Small intestine (tissue), 7 donors: ENCODE measurements at regions not wholly inside any gene's neighbourhood (a gene's known extent, or its start where the extent isn't known, plus 50 kb on each side); places are given as distances from the start of the nearest gene placed in this dataset.

Experiments used
- DNase-seq, 2 donors: peaks; one replicate each; pipeline versions ENCODE4 v3.0.0 to v3.0.0-alpha.2; 2013
- FAIRE-seq: peaks from 2 replicates; lab custom pipeline; 2012; peaks lifted over from hg19 to GRCh38; lab: Jason Lieb, UNC
- H3K27ac ChIP-seq, 3 donors: one replicate each; pipeline ENCODE4 v1.5.1; 2013; ENCODE audit warnings: low read length in 2 of 3, mild to moderate bottlenecking in 2 of 3, control low read depth in 1 of 3, inconsistent platforms in 1 of 3, low read depth in 1 of 3, moderate library complexity in 1 of 3
- H3K27me3 ChIP-seq, 3 donors: one replicate each; pipeline ENCODE4 v1.6.1; 2013; ENCODE audit warnings: low read length in 3 of 3, inconsistent platforms in 1 of 3; ENCODE audit not compliant: control insufficient read depth in 3 of 3, insufficient read depth in 3 of 3
- H3K36me3 ChIP-seq, 3 donors: one replicate each; pipeline ENCODE4 v1.6.1; 2013; ENCODE audit warnings: low read length in 3 of 3, inconsistent platforms in 1 of 3, low read depth in 1 of 3, mild to moderate bottlenecking in 1 of 3, moderate library complexity in 1 of 3; ENCODE audit not compliant: control insufficient read depth in 3 of 3, insufficient read depth in 2 of 3
- H3K4me1 ChIP-seq, 3 donors: one replicate each; pipeline ENCODE4 v1.6.1; 2013; ENCODE audit warnings: low read length in 2 of 3, inconsistent platforms in 1 of 3, low read depth in 1 of 3, mild to moderate bottlenecking in 1 of 3, moderate library complexity in 1 of 3; ENCODE audit not compliant: control insufficient read depth in 3 of 3, insufficient read depth in 2 of 3
- H3K4me3 ChIP-seq, 3 donors: one replicate each; pipeline ENCODE4 v1.5.1; 2013; ENCODE audit warnings: low read length in 3 of 3, control low read depth in 1 of 3, inconsistent platforms in 1 of 3, low read depth in 1 of 3, mild to moderate bottlenecking in 1 of 3, moderate library complexity in 1 of 3
- H3K9me3 ChIP-seq, 2 donors: one replicate each; pipeline ENCODE4 v1.6.1; 2013; ENCODE audit warnings: low read depth in 1 of 2, low read length in 1 of 2; ENCODE audit not compliant: control insufficient read depth in 2 of 2, insufficient read depth in 1 of 2
- WGBS, 3 donors: extraction: QIAGEN DNeasy Blood & Tissue Kit; methylation state at CpG; one replicate each; pipeline ENCODE4 v1.1.7; 2013; 5-methylcytosine and 5-hydroxymethylcytosine counted together
- donor health status: healthy with polysubstance abuse.
- donor health status: control.
- donor health status: control.
- donor health status: Bipolar disorder and iron deficiency.
- donor health status: healthy.

- H3K27me3 ChIP-seq: no peaks in the 10 kb centered on the region
- H3K9me3 ChIP-seq: no peaks in the 10 kb centered on the region
- H3K27ac ChIP-seq: no peak overlapping the region
- H3K36me3 ChIP-seq: no peaks in the 10 kb centered on the region
- H3K4me1 ChIP-seq: no peaks in the 10 kb centered on the region
- no peak overlapping the region for H3K4me3 ChIP-seq
- 74 to 84% (median 80%) methylated on average over 1 of the region's 1 CpG for WGBS, 3 donors
- DNase-seq (no peak), FAIRE-seq (no peak)
Observed at GRCh38 chr3:95883801-95884200, 930.6 kb upstream of the EPHA6 start.

GRCh38 chr3:95886616-95887015 is 927.8 kb upstream of the EPHA6 start:
- FAIRE-seq (no peak), DNase-seq (no peak)
- H3K9me3 ChIP-seq: no peaks in the 10 kb centered on the region
- no peak overlapping the region for H3K4me3 ChIP-seq
- H3K27me3 ChIP-seq: no peaks in the 10 kb centered on the region
- H3K27ac ChIP-seq: no peak overlapping the region
- 83 to 88% (median 88%) methylated on average over 1 of the region's 1 CpG for WGBS, 3 donors
- no peaks in the 10 kb centered on the region for H3K36me3 ChIP-seq
- H3K4me1 ChIP-seq: no peaks in the 10 kb centered on the region

GRCh38 chr3:95887114-95887513 is 927.3 kb upstream of the EPHA6 start:
- no peaks in the 10 kb centered on the region for H3K36me3 ChIP-seq
- H3K4me3 ChIP-seq: no peak overlapping the region
- WGBS, 3 donors: 63 to 80% (median 74%) methylated on average over 2 of the region's 2 CpGs
- H3K27me3 ChIP-seq: no peaks in the 10 kb centered on the region
- H3K9me3 ChIP-seq: no peaks in the 10 kb centered on the region
- no peaks in the 10 kb centered on the region for H3K4me1 ChIP-seq
- no peak for FAIRE-seq
- no peak overlapping the region for H3K27ac ChIP-seq
- no peak for DNase-seq

GRCh38 chr3:95894820-95895219 is 919.6 kb upstream of the EPHA6 start:
- FAIRE-seq: no peak
- H3K27me3 ChIP-seq: no peaks in the 10 kb centered on the region
- H3K4me1 ChIP-seq: no peaks in the 10 kb centered on the region

GRCh38 chr3:95899494-95899893 is 914.9 kb upstream of the EPHA6 start:
- FAIRE-seq (no peak), DNase-seq (no peak)
- no peaks in the 10 kb centered on the region for H3K9me3 ChIP-seq
- H3K36me3 ChIP-seq: no peaks in the 10 kb centered on the region
- H3K4me1 ChIP-seq: no peaks in the 10 kb centered on the region
- H3K4me3 ChIP-seq: no peak overlapping the region
- H3K27ac ChIP-seq: no peak overlapping the region
- 59 to 64% (median 59%) methylated on average over 2 of the region's 2 CpGs for WGBS, 3 donors
- H3K27me3 ChIP-seq: no peaks in the 10 kb centered on the region

More at GRCh38 chr3:95894820-95895219, 919.6 kb upstream of the EPHA6 start:
- H3K27ac ChIP-seq: no peak overlapping the region
- H3K4me3 ChIP-seq: no peak overlapping the region
- H3K9me3 ChIP-seq: peaks cover 2 to 9% of the 10 kb centered on the region in 2 donors
- 56 to 76% (median 70%) methylated on average over 2 of the region's 2 CpGs for WGBS, 3 donors
- no peaks in the 10 kb centered on the region for H3K36me3 ChIP-seq
- DNase-seq: no peak

GRCh38 chr3:95899911-95900310 is 914.5 kb upstream of the EPHA6 start:
- FAIRE-seq: no peak
- H3K27ac ChIP-seq: peak overlapping the region in 1 of 3 donors; percentile 31
- no peak overlapping the region for H3K4me3 ChIP-seq
- no peaks in the 10 kb centered on the region for H3K9me3 ChIP-seq
- 48 to 72% (median 52%) methylated on average over 2 of the region's 2 CpGs for WGBS, 3 donors
- H3K4me1 ChIP-seq: no peaks in the 10 kb centered on the region
- H3K36me3 ChIP-seq: no peaks in the 10 kb centered on the region
- no peaks in the 10 kb centered on the region for H3K27me3 ChIP-seq
- DNase-seq: no peak

GRCh38 chr3:95901948-95902347 is 912.4 kb upstream of the EPHA6 start:
- FAIRE-seq (no peak), DNase-seq (no peak)
- H3K27ac ChIP-seq: no peak overlapping the region
- H3K4me1 ChIP-seq: no peaks in the 10 kb centered on the region
- no peaks in the 10 kb centered on the region for H3K36me3 ChIP-seq
- no peaks in the 10 kb centered on the region for H3K27me3 ChIP-seq
- no peak overlapping the region for H3K4me3 ChIP-seq
- no peaks in the 10 kb centered on the region for H3K9me3 ChIP-seq

GRCh38 chr3:95905182-95905581 is 909.2 kb upstream of the EPHA6 start:
- Histone ChIP-seq H3K4me3 (no peak overlapping the region), H3K27me3 (no peaks in the 10 kb centered on the region), H3K36me3 (no peaks in the 10 kb centered on the region), H3K9me3 (no peaks in the 10 kb centered on the region), H3K4me1 (no peaks in the 10 kb centered on the region), H3K27ac (no peak overlapping the region)
- FAIRE-seq: no peak
- no peak for DNase-seq
- WGBS, 3 donors: 61 to 79% (median 73%) methylated on average over 1 of the region's 1 CpG

- DNase-seq: no peak
- no peak for FAIRE-seq
- 71 to 90% (median 89%) methylated on average over 1 of the region's 1 CpG for WGBS, 3 donors
- H3K27ac ChIP-seq: no peak overlapping the region
- no peaks in the 10 kb centered on the region for H3K27me3 ChIP-seq
- H3K36me3 ChIP-seq: no peaks in the 10 kb centered on the region
- no peaks in the 10 kb centered on the region for H3K4me1 ChIP-seq
- H3K4me3 ChIP-seq: no peak overlapping the region
- peaks cover 3 to 19% of the 10 kb centered on the region in 2 donors for H3K9me3 ChIP-seq
Observed at GRCh38 chr3:95911767-95912166, 902.6 kb upstream of the EPHA6 start.
